ENCODE measurements at regions not wholly inside any gene's neighbourhood (a gene's known extent, or its start where the extent isn't known, plus 50 kb on each side); places are given as distances from the start of the nearest gene placed in this dataset.
"Not testable (repeated sequence)": the region's sequence is repeated elsewhere in the genome, so short reads cannot be mapped to it uniquely, and the experiment has no call there.

DNA sequence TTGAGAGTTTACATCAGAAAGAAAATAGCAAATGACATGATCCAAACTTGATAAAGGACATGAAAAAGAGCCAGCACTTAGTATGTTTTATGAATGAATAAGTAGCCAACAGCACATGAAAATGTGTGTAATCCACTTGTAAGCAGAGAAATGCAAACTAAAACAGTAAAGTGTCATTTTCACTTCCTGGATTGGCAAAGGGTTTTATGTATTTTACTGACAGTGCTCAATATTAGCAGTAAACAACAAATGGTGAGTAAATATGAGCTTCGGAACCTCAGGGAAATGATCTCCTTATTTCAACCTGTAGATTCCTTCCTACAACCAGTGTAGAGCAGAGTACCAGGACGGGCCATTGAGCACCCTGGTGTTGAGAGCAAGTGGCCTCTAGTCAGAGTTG, 153.8 kb upstream of the PDCD2 start:
- H3K9ac ChIP-seq (replicated peaks in 1 of 4; ENCODE audit: extremely low read depth in 1 of 4, low read depth in 3 of 4, low read length in 3 of 4); H3K56ac ChIP-seq (replicated peaks; ENCODE audit: insufficient read length, low read depth, low read length); H3K79me2 ChIP-seq (ENCODE audit: control insufficient read depth in 1 of 2, insufficient read depth in 2 of 2, low read length in 2 of 2); H3K36me3 ChIP-seq (ENCODE audit: control insufficient read depth in 2 of 4, insufficient read depth in 4 of 4, low read length in 3 of 4); H2BK20ac ChIP-seq (ENCODE audit: low read length); CTCF ChIA-PET (ENCODE audit: partially characterized antibody); H4K20me1 ChIP-seq (replicated peaks in 1 of 2; ENCODE audit: control insufficient read depth in 1 of 2, insufficient read depth in 2 of 2, low read length in 2 of 2); H3K23ac ChIP-seq (ENCODE audit: insufficient read length); H3K4me2 ChIP-seq (ENCODE audit: insufficient read depth in 1 of 2, low read depth in 2 of 2, low read length in 2 of 2); H2BK5ac ChIP-seq (ENCODE audit: low read depth, low read length); H2BK120ac ChIP-seq (replicated peaks; ENCODE audit: low read depth, low read length); H3K79me1 ChIP-seq (ENCODE audit: low read depth, low read length); H3K18ac ChIP-seq (ENCODE audit: extremely low read depth, low read length); H2AK5ac ChIP-seq (ENCODE audit: low read depth, low read length); POLR2A ChIA-PET (ENCODE audit: partially characterized antibody); H2AFZ ChIP-seq (ENCODE audit: low read length); H3K14ac ChIP-seq (ENCODE audit: insufficient read length); H3K4me3 ChIP-seq (ENCODE audit: extremely low read depth in 1 of 4, insufficient read depth in 2 of 4, low read depth in 3 of 4, low read length in 4 of 4); H3K27ac ChIP-seq (ENCODE audit: low read depth, low read length); DNase-seq (ENCODE audit: low read depth in 1 of 2, low spot score in 2 of 2); H3K4ac ChIP-seq (replicated peaks; ENCODE audit: insufficient read length, low read depth, low read length); H4K5ac ChIP-seq (ENCODE audit: insufficient read length, low read depth, low read length); H3K9me3 ChIP-seq (ENCODE audit: insufficient read depth in 2 of 2, low read depth in 1 of 2, low read length in 1 of 2); H3K4me1 ChIP-seq (replicated peaks in 1 of 4; ENCODE audit: control insufficient read depth in 3 of 4, insufficient read depth in 4 of 4, low read length in 3 of 4); H2BK12ac ChIP-seq (ENCODE audit: low read depth, low read length); H3K23me2 ChIP-seq (ENCODE audit: low read depth, low read length); FAIRE-seq; H3K27me3 ChIP-seq (replicated peaks in 1 of 4; ENCODE audit: control insufficient read depth in 3 of 4, extremely low read depth in 1 of 4, insufficient read depth in 3 of 4, low read length in 3 of 4); H4K8ac ChIP-seq (ENCODE audit: extremely low read depth, insufficient read depth, low read length); H4K91ac ChIP-seq (replicated peaks; ENCODE audit: insufficient read length, low read length); H2BK15ac ChIP-seq (ENCODE audit: low read length): not testable (repeated sequence)
- WGBS, 2 experiments (ENCODE audit: extremely low coverage in 1 of 2, insufficient coverage in 1 of 2, insufficient read length in 1 of 2, insufficient replicate concordance in 2 of 2, low coverage in 1 of 2, low lambda C conversion rate in 2 of 2, missing lambda C conversion rate in 1 of 2) = 63% methylated on average over 1 of the region's 2 CpGs; no CpG with 5 or more reads in 1 of the 2 experiments

DNA sequence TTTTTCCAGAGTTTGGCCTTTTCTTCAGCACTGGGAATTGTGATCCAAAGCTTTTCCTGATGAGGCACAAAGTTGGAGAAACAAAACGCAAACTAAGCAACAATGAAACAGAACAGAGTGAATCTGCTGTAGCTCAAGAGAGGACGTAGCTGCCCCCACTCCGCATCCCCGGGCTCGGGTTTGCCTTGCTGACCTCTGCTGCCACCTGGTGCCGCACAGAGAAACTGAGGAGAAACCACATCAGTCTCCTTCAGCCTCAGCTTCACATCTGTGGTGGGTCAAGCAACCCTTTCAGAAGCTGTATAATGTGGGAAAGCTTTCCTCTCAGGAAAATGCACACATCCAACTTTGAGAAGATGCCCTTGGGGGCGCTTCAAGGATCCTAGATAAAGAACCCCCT, 151.9 kb upstream of the PDCD2 start:
- H2BK20ac ChIP-seq (ENCODE audit: low read length); FAIRE-seq; H3K23ac ChIP-seq (ENCODE audit: insufficient read length); DNase-seq (ENCODE audit: low read depth in 1 of 2, low spot score in 2 of 2); H2BK12ac ChIP-seq (ENCODE audit: low read depth, low read length); H2AFZ ChIP-seq (ENCODE audit: low read length); H3K9ac ChIP-seq (replicated peaks in 1 of 4; ENCODE audit: extremely low read depth in 1 of 4, low read depth in 3 of 4, low read length in 3 of 4); H3K36me3 ChIP-seq (ENCODE audit: control insufficient read depth in 2 of 4, insufficient read depth in 4 of 4, low read length in 3 of 4); H3K4me1 ChIP-seq (replicated peaks in 1 of 4; ENCODE audit: control insufficient read depth in 3 of 4, insufficient read depth in 4 of 4, low read length in 3 of 4); H2AK5ac ChIP-seq (ENCODE audit: low read depth, low read length); H4K91ac ChIP-seq (replicated peaks; ENCODE audit: insufficient read length, low read length); CTCF ChIA-PET (ENCODE audit: partially characterized antibody); H3K79me1 ChIP-seq (ENCODE audit: low read depth, low read length); H4K8ac ChIP-seq (ENCODE audit: extremely low read depth, insufficient read depth, low read length); H3K27me3 ChIP-seq (replicated peaks in 1 of 4; ENCODE audit: control insufficient read depth in 3 of 4, extremely low read depth in 1 of 4, insufficient read depth in 3 of 4, low read length in 3 of 4); H2BK15ac ChIP-seq (ENCODE audit: low read length); H3K18ac ChIP-seq (ENCODE audit: extremely low read depth, low read length); H3K9me3 ChIP-seq (ENCODE audit: insufficient read depth in 2 of 2, low read depth in 1 of 2, low read length in 1 of 2); H2BK120ac ChIP-seq (replicated peaks; ENCODE audit: low read depth, low read length); H3K14ac ChIP-seq (ENCODE audit: insufficient read length); H3K23me2 ChIP-seq (ENCODE audit: low read depth, low read length); H3K4me2 ChIP-seq (ENCODE audit: insufficient read depth in 1 of 2, low read depth in 2 of 2, low read length in 2 of 2); H3K56ac ChIP-seq (replicated peaks; ENCODE audit: insufficient read length, low read depth, low read length); H2BK5ac ChIP-seq (ENCODE audit: low read depth, low read length); H3K4me3 ChIP-seq (ENCODE audit: extremely low read depth in 1 of 4, insufficient read depth in 2 of 4, low read depth in 3 of 4, low read length in 4 of 4); H3K4ac ChIP-seq (replicated peaks; ENCODE audit: insufficient read length, low read depth, low read length); H4K5ac ChIP-seq (ENCODE audit: insufficient read length, low read depth, low read length); H3K27ac ChIP-seq (ENCODE audit: low read depth, low read length); H3K79me2 ChIP-seq (ENCODE audit: control insufficient read depth in 1 of 2, insufficient read depth in 2 of 2, low read length in 2 of 2); H4K20me1 ChIP-seq (replicated peaks in 1 of 2; ENCODE audit: control insufficient read depth in 1 of 2, insufficient read depth in 2 of 2, low read length in 2 of 2): not testable (repeated sequence)
- POLR2A ChIA-PET (ENCODE audit: partially characterized antibody) = interaction anchor here (0.6 kb wide), 1 partner anchor 208 kb away, joined by 3 read pairs; no protein-coding TSS in a partner anchor
- 41% methylated on average over 5 of the region's 7 CpGs; no CpG with 5 or more reads in 1 of the 2 experiments for WGBS, 2 experiments (ENCODE audit: extremely low coverage in 1 of 2, insufficient coverage in 1 of 2, insufficient read length in 1 of 2, insufficient replicate concordance in 2 of 2, low coverage in 1 of 2, low lambda C conversion rate in 2 of 2, missing lambda C conversion rate in 1 of 2)
